Hepatocyte (in vitro differentiated cells): ENCODE measurements at regions not wholly inside any gene's neighbourhood (a gene's known extent, or its start where the extent isn't known, plus 50 kb on each side); places are given as distances from the start of the nearest gene placed in this dataset.

ENCODE experiments used
- DNase-seq: peaks from one replicate; pipeline ENCODE4 v3.0.0-alpha.2; 2016; ENCODE audit warnings: low spot score
- H2AFZ ChIP-seq: fragments of 200-600 bp; sonication (generic); 2 replicates; pipeline ENCODE4 v1.6.0; 2016; ENCODE audit warnings: antibody characterized with exemption, mild to moderate bottlenecking
- H3K27ac ChIP-seq: fragments of 200-600 bp; sonication (generic); 2 replicates; pipeline ENCODE4 v1.5.1; 2016; ENCODE audit warnings: mild to moderate bottlenecking
- H3K27me3 ChIP-seq: fragments of 200-600 bp; sonication (generic); 2 replicates; pipeline ENCODE4 v1.6.1; 2016
- H3K36me3 ChIP-seq: fragments of 200-600 bp; sonication (generic); replicated peaks from 2 replicates; pipeline ENCODE4 v1.5.1; 2016; ENCODE audit warnings: low read depth; ENCODE audit not compliant: insufficient read depth
- H3K4me1 ChIP-seq: fragments of 200-600 bp; sonication (generic); 2 replicates; pipeline ENCODE4 v1.5.1; 2016; ENCODE audit warnings: mild to moderate bottlenecking, moderate library complexity; ENCODE audit not compliant: insufficient read depth
- H3K4me2 ChIP-seq: fragments of 200-600 bp; sonication (generic); 2 replicates; pipeline ENCODE4 v1.6.0; 2016
- H3K4me3 ChIP-seq: fragments of 200-600 bp; sonication (generic); 2 replicates; pipeline ENCODE4 v1.5.1; 2016; ENCODE audit warnings: mild to moderate bottlenecking
- H3K79me2 ChIP-seq: fragments of 200-600 bp; sonication (generic); 2 replicates; pipeline ENCODE4 v1.6.0; 2017; ENCODE audit warnings: mild to moderate bottlenecking
- H3K9me2 ChIP-seq: fragments of 200-600 bp; sonication (generic); replicated peaks from 2 replicates; pipeline ENCODE4 v1.6.0; 2017; ENCODE audit warnings: mild to moderate bottlenecking; ENCODE audit not compliant: insufficient read depth
- H3K9me3 ChIP-seq: fragments of 200-600 bp; sonication (generic); 2 replicates; pipeline ENCODE4 v1.5.1; 2016; ENCODE audit warnings: low read depth, mild to moderate bottlenecking
- H4K20me1 ChIP-seq: fragments of 200-600 bp; sonication (generic); 2 replicates; pipeline ENCODE4 v1.6.0; 2016; ENCODE audit warnings: mild to moderate bottlenecking; ENCODE audit not compliant: insufficient read depth, poor library complexity, severe bottlenecking
- CTCF ChIP-seq: fragments of 200-600 bp; sonication (generic); IDR thresholded peaks from 2 replicates; pipeline ENCODE4 v1.5.1; 2016; ENCODE audit warnings: antibody characterized with exemption, mild to moderate bottlenecking; ENCODE audit not compliant: poor library complexity
- EZH2 ChIP-seq: fragments of 200-600 bp; sonication (generic); IDR thresholded peaks from 2 replicates; pipeline ENCODE4 v1.6.1; 2016; ENCODE audit warnings: antibody characterized with exemption, mild to moderate bottlenecking, borderline replicate concordance
- EZH2phosphoT487 ChIP-seq: fragments of 200-600 bp; sonication (generic); IDR thresholded peaks from one replicate; pipeline ENCODE4 v1.6.1; 2018; ENCODE audit warnings: antibody characterized with exemption, mild to moderate bottlenecking, low read depth, moderate library complexity; ENCODE audit not compliant: unreplicated experiment, severe bottlenecking
- WGBS: methylation state at CpG from one replicate; pipeline ENCODE4 v1.1.6; 2016; ENCODE audit warnings: low lambda C conversion rate; ENCODE audit errors: missing lambda C conversion rate; 5-methylcytosine and 5-hydroxymethylcytosine counted together

GRCh38 chr12:45665941-45666340, 63.6 kb upstream of the ARID2 start:
- H3K4me2 ChIP-seq: no peak overlapping the region
- no peaks in the 10 kb centered on the region for H3K79me2 ChIP-seq
- H3K9me2 ChIP-seq: no peaks in the 10 kb centered on the region
- H3K27ac ChIP-seq: no peak overlapping the region
- H3K4me3 ChIP-seq: no peak overlapping the region
- no peaks in the 10 kb centered on the region for H3K36me3 ChIP-seq
- 41% methylated on average over 1 of the region's 1 CpG for WGBS
- no peaks in the 10 kb centered on the region for H3K4me1 ChIP-seq
- TF ChIP-seq EZH2: no peak
- H3K9me3 ChIP-seq: no peaks in the 10 kb centered on the region
- DNase-seq: no peak
- no peaks in the 10 kb centered on the region for H4K20me1 ChIP-seq
- no peak overlapping the region for H2AFZ ChIP-seq
- no peaks in the 10 kb centered on the region for H3K27me3 ChIP-seq

GRCh38 chr12:45666396-45666795, 63.1 kb upstream of the ARID2 start:
- H4K20me1 ChIP-seq: no peaks in the 10 kb centered on the region
- H3K9me3 ChIP-seq: no peaks in the 10 kb centered on the region
- H3K27me3 ChIP-seq: no peaks in the 10 kb centered on the region
- no peaks in the 10 kb centered on the region for H3K36me3 ChIP-seq
- no peak for DNase-seq
- H3K4me3 ChIP-seq: no peak overlapping the region
- no peak for TF ChIP-seq EZH2phosphoT487
- H3K4me1 ChIP-seq: no peaks in the 10 kb centered on the region
- no peak overlapping the region for H2AFZ ChIP-seq
- H3K9me2 ChIP-seq: no peaks in the 10 kb centered on the region
- 96% methylated on average over 3 of the region's 3 CpGs for WGBS
- H3K27ac ChIP-seq: no peak overlapping the region
- H3K79me2 ChIP-seq: no peaks in the 10 kb centered on the region
- no peak overlapping the region for H3K4me2 ChIP-seq

GRCh38 chr12:45666816-45667215, 62.7 kb upstream of the ARID2 start:
- Histone ChIP-seq H3K36me3 (no peaks in the 10 kb centered on the region), H4K20me1 (no peaks in the 10 kb centered on the region), H2AFZ (no peak overlapping the region), H3K4me3 (no peak overlapping the region), H3K9me3 (no peaks in the 10 kb centered on the region), H3K4me2 (no peak overlapping the region), H3K27ac (no peak overlapping the region), H3K4me1 (no peaks in the 10 kb centered on the region), H3K27me3 (no peaks in the 10 kb centered on the region), H3K79me2 (no peaks in the 10 kb centered on the region), H3K9me2 (no peaks in the 10 kb centered on the region)
- WGBS: 95% methylated on average over 2 of the region's 2 CpGs
- no peak for DNase-seq
- no peak for TF ChIP-seq EZH2
- TF ChIP-seq CTCF: no peak
- no peak for TF ChIP-seq EZH2phosphoT487

GRCh38 chr12:45667761-45668160, 61.7 kb upstream of the ARID2 start:
- no peak for TF ChIP-seq EZH2phosphoT487
- TF ChIP-seq CTCF: no peak
- no peak for TF ChIP-seq EZH2
- H2AFZ ChIP-seq: no peak overlapping the region
- DNase-seq: no peak
- no peak overlapping the region for H3K4me3 ChIP-seq
- no peaks in the 10 kb centered on the region for H3K9me2 ChIP-seq
- no peaks in the 10 kb centered on the region for H3K36me3 ChIP-seq
- no peaks in the 10 kb centered on the region for H3K9me3 ChIP-seq
- no peaks in the 10 kb centered on the region for H4K20me1 ChIP-seq
- no peaks in the 10 kb centered on the region for H3K27me3 ChIP-seq
- no peak overlapping the region for H3K27ac ChIP-seq
- H3K4me2 ChIP-seq: no peak overlapping the region
- WGBS: 93% methylated on average over 2 of the region's 2 CpGs
- no peaks in the 10 kb centered on the region for H3K4me1 ChIP-seq
- no peaks in the 10 kb centered on the region for H3K79me2 ChIP-seq
